GM23338 (cell line): ENCODE measurements at regions not wholly inside any gene's neighbourhood (a gene's known extent, or its start where the extent isn't known, plus 50 kb on each side); places are given as distances from the start of the nearest gene placed in this dataset.

Experiments used
- ATAC-seq: fragments of 200-7000 bp; cut with Tn5 transposase; 3 replicates; pipeline ENCODE4 v1.9.1; 2020
- DNase-seq: peaks from one replicate; pipeline ENCODE4 v3.0.0-alpha.2; 2015; ENCODE audit warnings: low spot score
- H2AFZ ChIP-seq: fragments of 200-600 bp; sonication (generic); 2 replicates; pipeline ENCODE4 v1.8.0; 2016; ENCODE audit warnings: antibody characterized with exemption, mild to moderate bottlenecking, moderate library complexity
- H3F3A ChIP-seq: fragments of 200-600 bp; sonication (generic); replicated peaks from 2 replicates; pipeline ENCODE4 v1.8.0; 2017; ENCODE audit warnings: antibody characterized with exemption, mixed run types, low read depth
- H3K27ac ChIP-seq: fragments of 200-600 bp; sonication (generic); 2 replicates; pipeline ENCODE4 v1.6.1; 2016; ENCODE audit warnings: low read depth
- H3K27me3 ChIP-seq: fragments of 200-600 bp; sonication (generic); 2 replicates; pipeline ENCODE4 v1.8.0; 2016; ENCODE audit warnings: mild to moderate bottlenecking, mixed run types, moderate library complexity; ENCODE audit not compliant: insufficient read depth
- H3K36me3 ChIP-seq: fragments of 200-600 bp; sonication (generic); 2 replicates; pipeline ENCODE4 v1.8.0; 2016; ENCODE audit warnings: mild to moderate bottlenecking; ENCODE audit not compliant: insufficient read depth
- H3K4me1 ChIP-seq: fragments of 200-600 bp; sonication (generic); 2 replicates; pipeline ENCODE4 v1.8.0; 2016; ENCODE audit warnings: mild to moderate bottlenecking, moderate library complexity; ENCODE audit not compliant: insufficient read depth
- H3K4me2 ChIP-seq: fragments of 200-600 bp; sonication (generic); 2 replicates; pipeline ENCODE4 v1.7.1; 2017; ENCODE audit warnings: mixed run types
- H3K4me3 ChIP-seq: fragments of 200-600 bp; sonication (generic); 2 replicates; pipeline ENCODE4 v1.6.1; 2016; ENCODE audit warnings: mixed run types
- H3K79me2 ChIP-seq: fragments of 200-600 bp; sonication (generic); replicated peaks from 2 replicates; pipeline ENCODE4 v1.8.0; 2017; ENCODE audit warnings: mild to moderate bottlenecking; ENCODE audit not compliant: insufficient read depth
- H3K9me2 ChIP-seq: fragments of 200-600 bp; sonication (generic); 2 replicates; pipeline ENCODE4 v1.8.0; 2017; ENCODE audit not compliant: insufficient read depth
- H4K20me1 ChIP-seq: fragments of 200-600 bp; sonication (generic); replicated peaks from 2 replicates; pipeline ENCODE4 v1.8.0; 2017; ENCODE audit warnings: mild to moderate bottlenecking; ENCODE audit not compliant: insufficient read depth
- H3K27ac Mint-ChIP-seq: 2 replicates; pipeline ENCODE4 v1.8.0; 2020; ENCODE audit warnings: inconsistent platforms, mild to moderate bottlenecking, moderate library complexity, mixed read lengths
- H3K27me3 Mint-ChIP-seq: 3 replicates; pipeline ENCODE4 v1.8.0; 2022; ENCODE audit warnings: low read depth, mild to moderate bottlenecking, moderate library complexity, mixed read lengths, inconsistent platforms; ENCODE audit not compliant: insufficient read depth, poor library complexity
- H3K36me3 Mint-ChIP-seq: 3 replicates; pipeline ENCODE4 v1.8.0; 2021; ENCODE audit warnings: low read depth, mild to moderate bottlenecking, inconsistent platforms, moderate library complexity, mixed read lengths
- H3K4me1 Mint-ChIP-seq: 3 replicates; pipeline ENCODE4 v1.8.0; 2020; ENCODE audit warnings: mild to moderate bottlenecking, inconsistent platforms, mixed read lengths
- H3K4me3 Mint-ChIP-seq: 3 replicates; pipeline ENCODE4 v1.8.0; 2021; ENCODE audit warnings: moderate library complexity, mild to moderate bottlenecking, inconsistent platforms, mixed read lengths
- H3K9me3 Mint-ChIP-seq: 3 replicates; pipeline ENCODE4 v1.8.0; 2020; ENCODE audit warnings: moderate library complexity, mild to moderate bottlenecking, inconsistent platforms, mixed read lengths
- CREB1 ChIP-seq: fragments of 250-450 bp; sonication (Bioruptor Pico); IDR thresholded peaks from 2 replicates; pipeline ENCODE4 v1.5.0; 2020; ENCODE audit warnings: low read depth, mild to moderate bottlenecking, moderate library complexity
- EZH2 ChIP-seq: fragments of 200-600 bp; sonication (generic); IDR thresholded peaks from one replicate; pipeline ENCODE4 v1.8.0; 2017; ENCODE audit warnings: antibody characterized with exemption, mild to moderate bottlenecking, low read depth; ENCODE audit not compliant: unreplicated experiment
- EZH2phosphoT487 ChIP-seq: fragments of 200-600 bp; sonication (generic); IDR thresholded peaks from one replicate; pipeline ENCODE4 v1.8.1; 2018; ENCODE audit warnings: antibody characterized with exemption; ENCODE audit not compliant: unreplicated experiment
- JUNB ChIP-seq: IDR thresholded peaks from one replicate; pipeline ENCODE4 v1.6.1; 2016; ENCODE audit warnings: antibody characterized with exemption; ENCODE audit not compliant: unreplicated experiment
- POLR2AphosphoS5 ChIP-seq: IDR thresholded peaks from 2 replicates; pipeline ENCODE4 v1.6.1; 2016; ENCODE audit warnings: antibody characterized with exemption, low read depth
- REST ChIP-seq: IDR thresholded peaks from one replicate; pipeline ENCODE4 v1.6.1; 2018; ENCODE audit warnings: antibody characterized with exemption; ENCODE audit not compliant: unreplicated experiment
- ZNF331 ChIP-seq: fragments of 250-450 bp; sonication (Bioruptor Pico); IDR thresholded peaks from 2 replicates; pipeline ENCODE4 v1.5.0; 2020; ENCODE audit warnings: low read depth, mild to moderate bottlenecking, moderate library complexity

- TF ChIP-seq REST (no peak), JUNB (no peak), ZNF331 (no peak), CREB1 (CRISPR knock-in tag) (no peak), POLR2AphosphoS5 (no peak)
Measured at GRCh38 chr4:117227925-117228324, 142.5 kb upstream of the TRAM1L1 start (continued).

GRCh38 chr4:117239434-117239833 is 154.1 kb upstream of the TRAM1L1 start:
- H3K9me2 ChIP-seq = no peaks in the 10 kb centered on the region
- Mint-ChIP-seq H3K27ac (no peak overlapping the region), H3K9me3 (peaks cover 9% of the 10 kb centered on the region; the same call in 2 of the 3 replicates), H3K36me3 (peaks cover 5% of the 10 kb centered on the region; the same call in 1 of the 3 replicates), H3K4me3 (no peak overlapping the region), H3K27me3 (peaks cover 2% of the 10 kb centered on the region), H3K4me1 (no peaks in the 10 kb centered on the region)
- H3K27me3 ChIP-seq = no peaks in the 10 kb centered on the region
- no peak for TF ChIP-seq EZH2phosphoT487
- TF ChIP-seq EZH2 = no peak
- no peak for TF ChIP-seq JUNB
- no peak for TF ChIP-seq CREB1 (CRISPR knock-in tag)
- ATAC-seq (no peak), DNase-seq (no peak)
- no peak overlapping the region for H2AFZ ChIP-seq
- no peak overlapping the region for H3K27ac ChIP-seq
- no peaks in the 10 kb centered on the region for H3K4me1 ChIP-seq
- H4K20me1 ChIP-seq = no peaks in the 10 kb centered on the region
- no peaks in the 10 kb centered on the region for H3F3A ChIP-seq
- no peak overlapping the region for H3K4me2 ChIP-seq
- H3K4me3 ChIP-seq = no peak overlapping the region
- no peaks in the 10 kb centered on the region for H3K36me3 ChIP-seq
- H3K79me2 ChIP-seq = no peaks in the 10 kb centered on the region

- H3K36me3 ChIP-seq = no peaks in the 10 kb centered on the region
- Mint-ChIP-seq H3K4me1 (peaks cover 7% of the 10 kb centered on the region), H3K36me3 (peaks cover 37% of the 10 kb centered on the region), H3K27ac (no peak overlapping the region), H3K9me3 (peaks cover 32% of the 10 kb centered on the region), H3K27me3 (peaks cover 1% of the 10 kb centered on the region), H3K4me3 (no peak overlapping the region)
- H3K4me3 ChIP-seq = no peak overlapping the region
- no peak overlapping the region for H3K27ac ChIP-seq
- no peaks in the 10 kb centered on the region for H4K20me1 ChIP-seq
- no peak overlapping the region for H3K4me2 ChIP-seq
- H3K79me2 ChIP-seq = no peaks in the 10 kb centered on the region
- ATAC-seq (no peak), DNase-seq (no peak)
- no peaks in the 10 kb centered on the region for H3K27me3 ChIP-seq
- peaks cover 16% of the 10 kb centered on the region for H3K9me2 ChIP-seq
- no peaks in the 10 kb centered on the region for H3K4me1 ChIP-seq
- H3F3A ChIP-seq = no peaks in the 10 kb centered on the region
- H2AFZ ChIP-seq = no peak overlapping the region
- no peak for TF ChIP-seq JUNB
- no peak for TF ChIP-seq REST
- no peak for TF ChIP-seq ZNF331
Measured at GRCh38 chr4:117249333-117249732, 164.0 kb upstream of the TRAM1L1 start.
